HepG2 (cell line): ENCODE measurements at regions not wholly inside any gene's neighbourhood (a gene's known extent, or its start where the extent isn't known, plus 50 kb on each side); places are given as distances from the start of the nearest gene placed in this dataset.

Source experiments
- ATF7 ChIP-seq, 2 experiments: fragments of 450-650 bp in 1 of 2; sonication (generic) in 1 of 2; formaldehyde crosslinking in 1 of 2; IDR thresholded peaks; 2 replicates each; pipeline versions ENCODE4 v1.4.0 to v1.6.1; 2016 to 2020; ENCODE audit warnings: antibody characterized with exemption in 1 of 2, mild to moderate bottlenecking in 1 of 2, missing genetic modification reagents in 1 of 2
- ELF1 ChIP-seq: sonication (generic); formaldehyde crosslinking; IDR thresholded peaks from 2 replicates; pipeline ENCODE4 v1.4.0; 2020; ENCODE audit warnings: missing genetic modification reagents
- EZH2 ChIP-seq: conservative IDR thresholded peaks from 2 replicates; pipeline ENCODE4 v1.6.1; 2012; ENCODE audit warnings: mild to moderate bottlenecking, low read depth, low read length, moderate library complexity
- HDAC2 ChIP-seq: sonication (generic); formaldehyde crosslinking; IDR thresholded peaks from 2 replicates; pipeline ENCODE4 v1.4.0; 2020; ENCODE audit warnings: missing genetic modification reagents
- JUND ChIP-seq: sonication (generic); formaldehyde crosslinking; IDR thresholded peaks from 2 replicates; pipeline ENCODE4 v1.8.0; 2022; ENCODE audit warnings: mild to moderate bottlenecking, missing genetic modification reagents
- MAFF ChIP-seq: IDR thresholded peaks from 2 replicates; pipeline ENCODE4 v1.6.1; 2011; ENCODE audit warnings: low read depth, low read length, improper control_type of control experiment
- NCOA2 ChIP-seq: sonication (generic); formaldehyde crosslinking; IDR thresholded peaks from 2 replicates; pipeline ENCODE4 v1.8.0; 2022; ENCODE audit warnings: inconsistent platforms
- PITX1 ChIP-seq: sonication (generic); formaldehyde crosslinking; IDR thresholded peaks from 2 replicates; pipeline ENCODE4 v1.5.1; 2020; ENCODE audit warnings: mild to moderate bottlenecking, missing genetic modification reagents
- PTBP1 ChIP-seq: fragments of 200-400 bp; formaldehyde crosslinking; IDR thresholded peaks from 2 replicates; pipeline ENCODE4 v1.6.1; 2018; ENCODE audit warnings: low read length, low read depth; ENCODE audit not compliant: poor library complexity, severe bottlenecking
- SETDB1 ChIP-seq: sonication (generic); formaldehyde crosslinking; IDR thresholded peaks from 2 replicates; pipeline ENCODE4 v1.5.1; 2020; ENCODE audit warnings: missing genetic modification reagents, mild to moderate bottlenecking, borderline replicate concordance
- SKI ChIP-seq: fragments of 450-650 bp; IDR thresholded peaks from one replicate; pipeline ENCODE4 v1.6.1; 2018; ENCODE audit warnings: mild to moderate bottlenecking; ENCODE audit not compliant: partially characterized antibody
- SMARCC2 ChIP-seq: fragments of 450-650 bp; IDR thresholded peaks from 2 replicates; pipeline ENCODE4 v1.6.1; 2017; ENCODE audit warnings: antibody characterized with exemption, mild to moderate bottlenecking
- SNAI1 ChIP-seq: sonication (generic); formaldehyde crosslinking; IDR thresholded peaks from 2 replicates; pipeline ENCODE4 v1.5.0; 2020; ENCODE audit warnings: mild to moderate bottlenecking, missing genetic modification reagents, borderline replicate concordance
- SOX6 ChIP-seq, 2 experiments: fragments of 450-650 bp in 1 of 2; sonication (generic) in 1 of 2; formaldehyde crosslinking in 1 of 2; IDR thresholded peaks; 2 replicates each; pipeline versions ENCODE4 v1.4.0 to v1.6.1; 2017 to 2020; ENCODE audit warnings: antibody characterized with exemption in 1 of 2, mild to moderate bottlenecking in 1 of 2, missing genetic modification reagents in 1 of 2
- SP140L ChIP-seq: sonication (generic); formaldehyde crosslinking; IDR thresholded peaks from 2 replicates; pipeline ENCODE4 v1.4.0; 2020; ENCODE audit warnings: missing genetic modification reagents, borderline replicate concordance
- SSRP1 ChIP-seq: IDR thresholded peaks from 2 replicates; pipeline ENCODE4 v1.6.1; 2016; ENCODE audit warnings: control low read depth
- ZBTB7B ChIP-seq: sonication (generic); formaldehyde crosslinking; IDR thresholded peaks from 2 replicates; pipeline ENCODE4 v1.4.0; 2020; ENCODE audit warnings: missing genetic modification reagents
- ZFP1 ChIP-seq: IDR thresholded peaks from 2 replicates; pipeline ENCODE4 v1.6.1; 2016
- ZMYM4 ChIP-seq: sonication (generic); formaldehyde crosslinking; IDR thresholded peaks from 2 replicates; pipeline ENCODE4 v1.8.1; 2023; ENCODE audit warnings: mild to moderate bottlenecking, missing genetic modification reagents
- ZNF230 ChIP-seq: sonication (generic); formaldehyde crosslinking; IDR thresholded peaks from 2 replicates; pipeline ENCODE4 v1.4.0; 2020; ENCODE audit warnings: mild to moderate bottlenecking, missing genetic modification reagents
- ZNF24 ChIP-seq: fragments of 450-650 bp; IDR thresholded peaks from 2 replicates; pipeline ENCODE4 v1.6.1; 2017; ENCODE audit warnings: antibody characterized with exemption, mild to moderate bottlenecking
- ZNF251 ChIP-seq: sonication (generic); formaldehyde crosslinking; IDR thresholded peaks from 2 replicates; pipeline ENCODE4 v1.9.0; 2021; ENCODE audit warnings: mild to moderate bottlenecking, missing genetic modification reagents
- ZNF331 ChIP-seq: sonication (generic); formaldehyde crosslinking; IDR thresholded peaks from 2 replicates; pipeline ENCODE4 v1.4.0; 2020; ENCODE audit warnings: missing genetic modification reagents
- ZNF607 ChIP-seq: sonication (generic); formaldehyde crosslinking; IDR thresholded peaks from 2 replicates; pipeline ENCODE4 v1.5.1; 2020; ENCODE audit warnings: missing genetic modification reagents, mild to moderate bottlenecking, borderline replicate concordance
- ZNF629 ChIP-seq: sonication (generic); formaldehyde crosslinking; conservative IDR thresholded peaks from 2 replicates; pipeline ENCODE4 v1.5.0; 2020; ENCODE audit warnings: missing genetic modification reagents
- ZNF720 ChIP-seq: sonication (generic); formaldehyde crosslinking; IDR thresholded peaks from 2 replicates; pipeline ENCODE4 v1.4.0; 2020; ENCODE audit warnings: missing genetic modification reagents
- ZNF883 ChIP-seq: sonication (generic); formaldehyde crosslinking; IDR thresholded peaks from 2 replicates; pipeline ENCODE4 v1.5.1; 2020; ENCODE audit warnings: mild to moderate bottlenecking, missing genetic modification reagents; ENCODE audit errors: not compliant biosample characterization
- TF ChIP-seq, protein P1 (sequence below): sonication (generic); formaldehyde crosslinking; IDR thresholded peaks from 2 replicates; pipeline ENCODE4 v1.9.0; 2022; ENCODE audit warnings: missing genetic modification reagents, mild to moderate bottlenecking, borderline replicate concordance
- TF ChIP-seq, protein P2 (sequence below): sonication (generic); formaldehyde crosslinking; IDR thresholded peaks from 2 replicates; pipeline ENCODE4 v1.4.0; 2020; ENCODE audit warnings: missing genetic modification reagents, mild to moderate bottlenecking, borderline replicate concordance
- TF ChIP-seq, protein P3 (sequence below): IDR thresholded peaks from 2 replicates; pipeline ENCODE4 v1.6.1; 2012; ENCODE audit warnings: inconsistent platforms

DNA sequence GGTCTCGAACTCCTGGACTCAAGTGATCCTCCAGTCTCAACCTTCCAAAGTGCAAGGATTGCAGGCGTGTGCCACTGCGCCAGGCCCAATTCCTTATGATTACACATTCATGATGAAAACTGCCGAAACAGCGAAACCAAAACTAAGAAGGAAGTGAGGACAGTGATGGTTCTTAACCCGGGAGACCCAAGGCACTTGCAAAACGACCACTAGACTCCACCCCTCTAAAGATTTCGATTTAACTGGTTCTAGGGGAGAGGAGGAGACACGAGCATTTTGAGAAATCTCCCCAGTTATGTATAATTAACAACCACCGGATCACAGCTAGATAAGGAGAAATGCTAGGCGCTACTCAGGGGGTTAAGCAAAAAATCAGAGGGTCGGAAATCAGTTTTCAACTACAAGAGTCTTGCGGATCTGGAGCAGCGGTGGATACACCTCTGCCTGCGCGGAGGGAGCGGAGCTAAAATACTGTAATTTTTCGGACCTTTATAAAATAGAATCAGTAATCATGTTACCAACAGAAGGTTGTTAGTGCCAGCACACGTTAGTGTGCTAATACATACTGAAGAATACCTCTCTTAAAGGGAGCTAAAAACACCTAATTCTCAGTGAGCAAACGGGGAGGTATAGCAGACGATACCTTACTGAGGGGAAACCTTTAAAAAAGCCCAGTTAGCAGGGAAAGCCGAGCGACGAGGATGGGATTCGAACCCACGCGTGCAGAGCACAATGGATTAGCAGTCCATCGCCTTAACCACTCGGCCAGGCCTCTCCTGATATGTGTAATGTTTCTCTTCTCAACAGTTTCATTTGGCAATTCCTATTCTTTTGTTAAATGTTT lies 60.0 kb upstream of the BTN3A2 start (continued):
- TF ChIP-seq, protein P1, sequence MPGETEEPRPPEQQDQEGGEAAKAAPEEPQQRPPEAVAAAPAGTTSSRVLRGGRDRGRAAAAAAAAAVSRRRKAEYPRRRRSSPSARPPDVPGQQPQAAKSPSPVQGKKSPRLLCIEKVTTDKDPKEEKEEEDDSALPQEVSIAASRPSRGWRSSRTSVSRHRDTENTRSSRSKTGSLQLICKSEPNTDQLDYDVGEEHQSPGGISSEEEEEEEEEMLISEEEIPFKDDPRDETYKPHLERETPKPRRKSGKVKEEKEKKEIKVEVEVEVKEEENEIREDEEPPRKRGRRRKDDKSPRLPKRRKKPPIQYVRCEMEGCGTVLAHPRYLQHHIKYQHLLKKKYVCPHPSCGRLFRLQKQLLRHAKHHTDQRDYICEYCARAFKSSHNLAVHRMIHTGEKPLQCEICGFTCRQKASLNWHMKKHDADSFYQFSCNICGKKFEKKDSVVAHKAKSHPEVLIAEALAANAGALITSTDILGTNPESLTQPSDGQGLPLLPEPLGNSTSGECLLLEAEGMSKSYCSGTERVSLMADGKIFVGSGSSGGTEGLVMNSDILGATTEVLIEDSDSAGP (CRISPR knock-in tag), result peak; percentile 29
- TF ChIP-seq ZMYM4 (CRISPR knock-in tag) (no peak; the same call in 1 of the 2 replicates), ZNF629 (CRISPR knock-in tag) (peak; percentile 43; the same call in 1 of the 2 replicates), ZNF720 (CRISPR knock-in tag) (no peak), SOX6 (IDR thresholded peaks at IDR 0.05) (no peak), SOX6 (CRISPR knock-in tag; IDR thresholded peaks at IDR 0.05) (peak; percentile 61; the same call in 1 of the 2 replicates), ZNF251 (no peak), HDAC2 (CRISPR knock-in tag) (peak; percentile 53; the same call in 1 of the 2 replicates), EZH2 (no peak), PTBP1 (no peak), SKI (no peak), ZNF230 (CRISPR knock-in tag) (no peak), JUND (CRISPR knock-in tag) (no peak), ZNF883 (CRISPR knock-in tag) (no peak), MAFF (peak; percentile 71), ZNF331 (peak; percentile 90), ZFP1 (peak; percentile 69; the same call in 1 of the 2 replicates), NCOA2 (CRISPR knock-in tag) (0 out of 2 replicates have a peak, but pooled peaks have one; percentile 19), SSRP1 (CRISPR knock-in tag) (peak; percentile 97), ATF7 (IDR thresholded peaks at IDR 0.05) (no peak), ATF7 (CRISPR knock-in tag; IDR thresholded peaks at IDR 0.05) (no peak), PITX1 (CRISPR knock-in tag) (peak; percentile 62; the same call in 1 of the 2 replicates), ZNF607 (CRISPR knock-in tag) (no peak), ZBTB7B (CRISPR knock-in tag) (peak; percentile 61; the same call in 1 of the 2 replicates), SMARCC2 (no peak), SP140L (CRISPR knock-in tag) (peak; percentile 45; the same call in 1 of the 2 replicates), ZNF24 (peak; percentile 97), SETDB1 (CRISPR knock-in tag) (no peak), SNAI1 (no peak), ELF1 (0 out of 2 replicates have a peak, but pooled peaks have one; percentile 12)
- TF ChIP-seq, protein P2, sequence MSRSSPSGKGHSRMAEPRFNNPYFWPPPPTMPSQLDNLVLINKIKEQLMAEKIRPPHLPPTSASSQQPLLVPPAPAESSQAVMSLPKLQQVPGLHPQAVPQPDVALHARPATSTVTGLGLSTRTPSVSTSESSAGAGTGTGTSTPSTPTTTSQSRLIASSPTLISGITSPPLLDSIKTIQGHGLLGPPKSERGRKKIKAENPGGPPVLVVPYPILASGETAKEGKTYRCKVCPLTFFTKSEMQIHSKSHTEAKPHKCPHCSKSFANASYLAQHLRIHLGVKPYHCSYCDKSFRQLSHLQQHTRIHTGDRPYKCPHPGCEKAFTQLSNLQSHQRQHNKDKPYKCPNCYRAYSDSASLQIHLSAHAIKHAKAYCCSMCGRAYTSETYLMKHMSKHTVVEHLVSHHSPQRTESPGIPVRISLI (CRISPR knock-in tag), result no peak
- TF ChIP-seq, protein P3, sequence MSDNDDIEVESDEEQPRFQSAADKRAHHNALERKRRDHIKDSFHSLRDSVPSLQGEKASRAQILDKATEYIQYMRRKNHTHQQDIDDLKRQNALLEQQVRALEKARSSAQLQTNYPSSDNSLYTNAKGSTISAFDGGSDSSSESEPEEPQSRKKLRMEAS, result peak; percentile 66
